SK-N-SH treated with all-trans-retinoic acid at 6 μM for 48 hours (cell line): ENCODE measurements at regions not wholly inside any gene's neighbourhood (a gene's known extent, or its start where the extent isn't known, plus 50 kb on each side); places are given as distances from the start of the nearest gene placed in this dataset.

ENCODE experiments used
- ATAC-seq: fragments of 200-7000 bp; cut with Tn5 transposase; 3 replicates; pipeline ENCODE4 v1.9.1; 2020; ENCODE audit warnings: mild to moderate bottlenecking, moderate library complexity
- BACH2 ChIP-seq: fragments of 250-450 bp; sonication (Bioruptor Pico); IDR thresholded peaks from 2 replicates; pipeline ENCODE4 v1.9.0; 2021; ENCODE audit warnings: mild to moderate bottlenecking, borderline replicate concordance
- CREB5 ChIP-seq: fragments of 250-450 bp; sonication (Bioruptor Pico); IDR thresholded peaks from 2 replicates; pipeline ENCODE4 v1.5.1; 2020; ENCODE audit warnings: low read depth, mild to moderate bottlenecking, moderate library complexity
- ESRRG ChIP-seq: fragments of 250-450 bp; sonication (Bioruptor Pico); IDR thresholded peaks from 2 replicates; pipeline ENCODE4 v1.6.1; 2021; ENCODE audit warnings: mild to moderate bottlenecking
- GLIS3 ChIP-seq: fragments of 250-450 bp; sonication (Bioruptor Pico); IDR thresholded peaks from 2 replicates; pipeline ENCODE4 v1.5.0; 2020; ENCODE audit warnings: mild to moderate bottlenecking, moderate library complexity
- ISL1 ChIP-seq: fragments of 250-450 bp; sonication (Bioruptor Pico); IDR thresholded peaks from 2 replicates; pipeline ENCODE4 v2.1.2; 2022; ENCODE audit warnings: mild to moderate bottlenecking, moderate library complexity
- OSR1 ChIP-seq: fragments of 250-450 bp; sonication (Bioruptor Pico); IDR thresholded peaks from 2 replicates; pipeline ENCODE4 v1.8.0; 2022; ENCODE audit warnings: moderate library complexity, mild to moderate bottlenecking, inconsistent platforms
- PATZ1 ChIP-seq: fragments of 250-450 bp; sonication (Bioruptor Pico); IDR thresholded peaks from 2 replicates; pipeline ENCODE4 v1.8.0; 2020; ENCODE audit warnings: mild to moderate bottlenecking, moderate library complexity, borderline replicate concordance
- POU6F1 ChIP-seq: fragments of 250-450 bp; sonication (Bioruptor Pico); IDR thresholded peaks from 2 replicates; pipeline ENCODE4 v1.8.0; 2021; ENCODE audit warnings: low read depth, mild to moderate bottlenecking, moderate library complexity, borderline replicate concordance
- PPARA ChIP-seq: fragments of 250-450 bp; sonication (Bioruptor Pico); IDR thresholded peaks from 2 replicates; pipeline ENCODE4 v1.5.0; 2020; ENCODE audit warnings: mild to moderate bottlenecking, borderline replicate concordance
- TOX ChIP-seq: fragments of 250-450 bp; sonication (Bioruptor Pico); IDR thresholded peaks from 2 replicates; pipeline ENCODE4 v1.8.0; 2021; ENCODE audit warnings: mild to moderate bottlenecking, moderate library complexity, borderline replicate concordance
- TSHZ2 ChIP-seq: fragments of 250-450 bp; sonication (Bioruptor Pico); IDR thresholded peaks from 2 replicates; pipeline ENCODE4 v1.5.0; 2020; ENCODE audit warnings: mild to moderate bottlenecking, moderate library complexity
- ZFP3 ChIP-seq: fragments of 250-450 bp; sonication (Bioruptor Pico); IDR thresholded peaks from 2 replicates; pipeline ENCODE4 v1.5.0; 2020; ENCODE audit warnings: mild to moderate bottlenecking, moderate library complexity
- ZFP30 ChIP-seq: fragments of 450-650 bp; formaldehyde crosslinking; IDR thresholded peaks from 2 replicates; pipeline ENCODE4 v1.5.0; 2022; ENCODE audit warnings: mild to moderate bottlenecking, moderate library complexity
- ZNF565 ChIP-seq: fragments of 450-650 bp; formaldehyde crosslinking; conservative IDR thresholded peaks from 2 replicates; pipeline ENCODE4 v1.5.0; 2020; ENCODE audit warnings: low read depth, mild to moderate bottlenecking, moderate library complexity
- ZNF8 ChIP-seq: fragments of 450-650 bp; formaldehyde crosslinking; IDR thresholded peaks from 2 replicates; pipeline ENCODE4 v1.5.0; 2020; ENCODE audit warnings: mild to moderate bottlenecking, moderate library complexity

- no peak for TF ChIP-seq BACH2 (CRISPR knock-in tag)
- TF ChIP-seq ZNF565 (CRISPR knock-in tag) = no peak
- no peak for TF ChIP-seq ISL1 (CRISPR knock-in tag)
Observed at GRCh38 chr7:19401461-19401860, 256.2 kb upstream of the FERD3L start (continued).

GRCh38 chr7:19400758-19401254 lies 255.6 kb upstream of the FERD3L start:
- TF ChIP-seq CREB5 (no peak), ZFP3 (CRISPR knock-in tag) (no peak), ISL1 (CRISPR knock-in tag) (no peak), TOX (no peak)
- TF ChIP-seq, all 23 proteins: peak for 0
- no peak for ATAC-seq

GRCh38 chr7:19397911-19398310 lies 252.7 kb upstream of the FERD3L start:
- no peak for ATAC-seq

GRCh38 chr7:19392246-19392645 lies 247.0 kb upstream of the FERD3L start:
- no peak for ATAC-seq
- TF ChIP-seq PPARA (CRISPR knock-in tag) (no peak), PATZ1 (CRISPR knock-in tag) (no peak), ZNF8 (CRISPR knock-in tag) (no peak), ESRRG (CRISPR knock-in tag) (no peak), ZFP30 (no peak), TOX (no peak), ZFP3 (CRISPR knock-in tag) (no peak), POU6F1 (CRISPR knock-in tag) (no peak), ISL1 (CRISPR knock-in tag) (no peak), BACH2 (CRISPR knock-in tag) (no peak), GLIS3 (CRISPR knock-in tag) (no peak)

More at GRCh38 chr7:19397911-19398310, 252.7 kb upstream of the FERD3L start:
- no peak for TF ChIP-seq GLIS3 (CRISPR knock-in tag)
- TF ChIP-seq ISL1 (CRISPR knock-in tag) = no peak
- TF ChIP-seq ZNF8 (CRISPR knock-in tag) = no peak
- TF ChIP-seq CREB5 = no peak
- no peak for TF ChIP-seq PPARA (CRISPR knock-in tag)
- no peak for TF ChIP-seq POU6F1 (CRISPR knock-in tag)
- TF ChIP-seq ZNF565 (CRISPR knock-in tag) = no peak
- TF ChIP-seq TSHZ2 (CRISPR knock-in tag) = no peak
- TF ChIP-seq OSR1 (CRISPR knock-in tag) = no peak
